Mesothelial cell of epicardium (in vitro differentiated cells): ENCODE measurements at regions not wholly inside any gene's neighbourhood (a gene's known extent, or its start where the extent isn't known, plus 50 kb on each side); places are given as distances from the start of the nearest gene placed in this dataset.

Source experiments
- DNase-seq, 2 experiments: peaks; one replicate each; pipeline ENCODE4 v3.0.0; 2021; ENCODE audit warnings: low spot score in 2 of 2; ENCODE audit not compliant: unreplicated experiment in 2 of 2
- H3K27ac Mint-ChIP-seq: 2 replicates; pipeline ENCODE4 v1.8.0; 2021; ENCODE audit warnings: mixed read lengths
- H3K27me3 Mint-ChIP-seq: 2 replicates; pipeline ENCODE4 v1.8.0; 2021; ENCODE audit warnings: low read depth, mixed read lengths
- H3K36me3 Mint-ChIP-seq: 2 replicates; pipeline ENCODE4 v1.8.0; 2021; ENCODE audit warnings: mixed read lengths
- H3K4me1 Mint-ChIP-seq: 2 replicates; pipeline ENCODE4 v1.8.0; 2021; ENCODE audit warnings: mixed read lengths
- H3K4me3 Mint-ChIP-seq: 2 replicates; pipeline ENCODE4 v1.8.0; 2021; ENCODE audit warnings: mild to moderate bottlenecking, moderate library complexity, mixed read lengths
- H3K9me3 Mint-ChIP-seq: 2 replicates; pipeline ENCODE4 v1.8.0; 2021; ENCODE audit warnings: mixed read lengths
- CTCF ChIP-seq: fragments of 200-600 bp; sonication (generic); IDR thresholded peaks from one replicate; pipeline ENCODE4 v1.5.0; 2021; ENCODE audit warnings: antibody characterized with exemption; ENCODE audit not compliant: unreplicated experiment

GRCh38 chr16:48745541-48745940, 135.6 kb upstream of the N4BP1 start:
- Mint-ChIP-seq H3K27me3 (no peaks in the 10 kb centered on the region), H3K4me3 (no peak overlapping the region), H3K27ac (no peak overlapping the region), H3K36me3 (no peaks in the 10 kb centered on the region), H3K9me3 (peaks cover 13% of the 10 kb centered on the region), H3K4me1 (no peaks in the 10 kb centered on the region)
- no peak for DNase-seq
- no peak for TF ChIP-seq CTCF

GRCh38 chr16:48740964-48741363, 131.0 kb upstream of the N4BP1 start:
- TF ChIP-seq CTCF = no peak
- peaks cover 13% of the 10 kb centered on the region for H3K9me3 Mint-ChIP-seq
- H3K36me3 Mint-ChIP-seq = no peaks in the 10 kb centered on the region
- DNase-seq = no peak
- H3K4me3 Mint-ChIP-seq = no peak overlapping the region
- no peak overlapping the region for H3K27ac Mint-ChIP-seq
- H3K27me3 Mint-ChIP-seq = no peaks in the 10 kb centered on the region
- no peaks in the 10 kb centered on the region for H3K4me1 Mint-ChIP-seq

- Mint-ChIP-seq H3K4me1 (no peaks in the 10 kb centered on the region), H3K9me3 (no peaks in the 10 kb centered on the region), H3K27ac (no peak overlapping the region)
Observed at GRCh38 chr16:48734220-48734619, 124.2 kb upstream of the N4BP1 start.

GRCh38 chr16:48704710-48705109, 94.7 kb upstream of the N4BP1 start:
- no peaks in the 10 kb centered on the region for H3K4me1 Mint-ChIP-seq
- H3K9me3 Mint-ChIP-seq = peaks cover 6% of the 10 kb centered on the region
- no peak for TF ChIP-seq CTCF
- H3K27ac Mint-ChIP-seq = no peak overlapping the region
- peaks cover 21% of the 10 kb centered on the region for H3K27me3 Mint-ChIP-seq
- no peak overlapping the region for H3K4me3 Mint-ChIP-seq
- no peaks in the 10 kb centered on the region for H3K36me3 Mint-ChIP-seq
- no peak for DNase-seq

More at GRCh38 chr16:48734220-48734619, 124.2 kb upstream of the N4BP1 start:
- Mint-ChIP-seq H3K4me3 (no peak overlapping the region), H3K27me3 (peaks cover 2% of the 10 kb centered on the region), H3K36me3 (no peaks in the 10 kb centered on the region)
- no peak for TF ChIP-seq CTCF
- no peak for DNase-seq

GRCh38 chr16:48687421-48688038, 77.5 kb upstream of the N4BP1 start:
- Mint-ChIP-seq H3K4me1 (no peaks in the 10 kb centered on the region), H3K27me3 (peaks cover 46% of the 10 kb centered on the region), H3K9me3 (no peaks in the 10 kb centered on the region), H3K4me3 (no peak overlapping the region), H3K27ac (no peak overlapping the region), H3K36me3 (no peaks in the 10 kb centered on the region)
- peak; percentile 77 for TF ChIP-seq CTCF
- peak; percentile 27 to 58 for DNase-seq

GRCh38 chr16:48684148-48684547, 74.2 kb upstream of the N4BP1 start:
- Mint-ChIP-seq H3K9me3 (no peaks in the 10 kb centered on the region), H3K27me3 (peaks cover 50% of the 10 kb centered on the region), H3K4me3 (no peak overlapping the region), H3K27ac (no peak overlapping the region), H3K36me3 (no peaks in the 10 kb centered on the region), H3K4me1 (no peaks in the 10 kb centered on the region)
- no peak for TF ChIP-seq CTCF
- no peak for DNase-seq
